ENCODE measurements at regions not wholly inside any gene's neighbourhood (a gene's known extent, or its start where the extent isn't known, plus 50 kb on each side); places are given as distances from the start of the nearest gene placed in this dataset.
"Not testable (repeated sequence)": the region's sequence is repeated elsewhere in the genome, so short reads cannot be mapped to it uniquely, and the experiment has no call there.

DNA sequence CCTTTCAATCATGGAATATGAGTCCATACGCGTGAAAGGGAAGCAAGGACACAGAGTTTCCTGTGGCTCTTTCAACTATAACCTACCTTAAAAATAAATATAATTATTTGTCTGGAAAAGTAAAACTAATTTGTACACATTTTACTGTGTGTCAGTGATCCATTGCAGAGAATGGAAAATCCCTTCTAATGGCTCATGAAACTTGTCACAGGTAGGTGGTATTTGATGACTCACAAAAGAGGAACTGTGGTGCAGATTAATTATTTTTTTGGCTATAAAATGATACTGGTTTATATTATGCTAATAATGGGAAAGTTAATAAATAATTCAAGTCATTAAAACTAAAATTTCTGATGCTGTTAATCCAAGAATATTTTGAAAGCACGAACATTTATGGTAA, 792.2 kb downstream of the METTL15 start:
- no peak for DNase-seq (ENCODE audit: low read depth in 2 of 2)

DNA sequence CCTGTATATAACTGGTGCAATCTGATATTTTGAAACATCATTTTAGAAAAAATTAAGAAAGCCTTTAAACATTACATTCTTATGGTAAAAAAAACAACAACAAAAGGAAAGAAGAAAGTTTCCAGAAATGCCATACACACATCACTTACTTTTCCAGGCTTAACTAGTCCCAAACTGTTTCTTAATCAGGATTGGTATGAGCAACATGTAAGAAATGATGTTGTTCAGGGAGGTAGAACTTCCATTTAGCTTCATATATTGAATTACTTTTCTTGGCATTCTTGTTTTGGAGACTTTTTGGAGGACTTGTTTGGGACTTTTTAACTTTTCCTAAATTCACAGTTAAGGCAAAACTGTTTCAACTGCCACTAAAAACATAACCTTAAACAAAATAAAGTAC, 791.5 kb downstream of the METTL15 start:
- no peak for DNase-seq (ENCODE audit: low read depth in 2 of 2)

DNA sequence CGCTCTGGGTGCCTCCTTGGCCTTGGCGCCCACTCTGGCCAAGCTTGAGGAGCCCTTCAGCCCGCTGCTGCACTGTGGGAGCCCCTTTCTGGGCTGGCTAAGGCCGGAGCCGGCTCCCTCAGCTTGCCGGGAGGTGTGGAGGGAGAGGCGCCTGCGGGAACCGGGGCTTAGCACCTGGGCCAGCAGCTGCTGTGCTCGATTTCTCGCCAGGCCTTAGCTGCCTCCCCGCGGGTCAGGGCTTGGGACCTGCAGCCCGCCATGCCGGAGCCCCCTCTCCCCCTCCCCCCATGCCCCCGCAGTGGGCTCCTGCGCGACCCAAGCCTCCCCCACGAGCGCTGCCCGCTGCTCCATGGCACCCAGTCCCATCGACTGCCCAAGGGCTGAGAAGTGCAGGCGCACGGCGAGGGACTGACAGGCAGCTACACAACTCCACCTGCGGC, 782.4 kb downstream of the METTL15 start:
- not testable (repeated sequence) for DNase-seq (ENCODE audit: low read depth in 2 of 2)

DNA sequence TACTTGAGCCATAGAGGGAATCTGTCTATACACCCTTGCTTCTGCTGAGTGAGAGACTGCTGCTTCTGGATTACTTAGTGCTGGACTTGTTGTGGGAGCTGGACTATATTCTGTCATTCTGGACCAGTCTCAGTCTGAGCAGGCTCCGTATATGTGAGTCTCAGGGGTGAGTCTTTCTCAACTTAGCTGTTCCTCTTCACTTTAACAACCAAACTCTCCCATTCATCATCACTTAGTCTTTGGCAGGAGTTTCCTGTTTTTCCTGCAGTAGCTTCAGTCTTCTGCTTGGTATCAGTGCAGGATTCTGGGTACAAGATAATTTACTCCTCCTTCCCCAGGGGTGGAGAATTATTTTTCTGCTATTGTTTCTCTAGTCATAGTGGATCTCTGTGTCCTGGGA, 779.5 kb downstream of the METTL15 start:
- no peak for DNase-seq (ENCODE audit: low read depth in 2 of 2)

DNA sequence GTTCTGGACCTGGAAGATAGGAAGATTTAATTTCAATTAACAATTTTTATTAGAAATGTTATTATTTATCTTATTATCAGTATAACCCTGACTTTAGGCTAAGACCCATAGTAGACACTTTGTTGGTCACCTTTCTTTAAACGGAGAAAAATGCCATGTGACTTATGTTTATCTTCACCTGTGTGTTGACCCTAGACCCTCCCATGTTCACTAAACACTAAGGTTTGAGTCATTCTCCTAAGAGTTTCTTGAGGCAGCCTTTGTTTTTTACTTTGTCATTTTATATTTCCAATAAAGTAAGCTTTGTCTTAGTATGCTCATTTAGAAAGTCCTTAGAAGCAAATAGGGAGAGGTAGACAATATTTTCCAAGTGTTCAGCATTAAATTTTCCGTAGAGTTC, 771.7 kb downstream of the METTL15 start:
- no peak for DNase-seq (ENCODE audit: low read depth in 2 of 2)

DNA sequence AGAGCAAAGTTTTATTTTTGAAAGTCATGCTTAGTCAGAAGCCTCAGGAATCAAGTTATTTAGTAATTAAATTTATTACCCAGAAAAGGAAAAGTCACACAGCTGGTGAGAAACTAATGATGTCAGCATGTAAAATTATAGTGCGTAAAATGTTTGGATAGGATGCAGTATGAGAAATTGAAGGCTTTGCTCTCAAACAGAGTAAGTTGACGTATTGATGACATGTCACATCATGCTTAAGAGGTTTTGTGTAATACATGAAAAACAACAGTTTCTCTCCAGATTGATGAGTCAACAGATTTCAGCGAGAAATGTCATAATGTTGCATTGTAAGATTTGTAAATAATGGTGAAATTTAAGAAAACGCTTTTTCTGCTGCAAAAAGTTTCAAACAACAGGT, 769.8 kb downstream of the METTL15 start:
- DNase-seq (ENCODE audit: low read depth in 2 of 2): no peak

DNA sequence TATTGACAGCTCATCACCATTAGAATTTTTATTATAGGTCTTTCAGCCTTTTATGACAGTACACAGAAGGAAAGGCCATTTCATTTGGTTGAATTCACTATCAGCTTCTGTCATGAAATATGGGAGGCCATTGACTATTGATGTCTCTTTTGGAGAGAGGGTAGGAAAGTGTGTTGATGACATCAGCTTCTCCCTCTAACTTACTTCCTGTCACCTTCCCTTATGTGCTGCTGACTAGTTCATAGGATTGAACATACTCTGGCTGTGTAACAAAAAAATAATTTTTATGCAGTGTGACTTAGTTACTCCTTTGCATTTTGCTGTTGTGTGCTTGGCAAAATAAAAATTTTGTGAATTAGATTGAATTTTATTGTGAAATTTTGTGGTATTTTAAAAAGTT, 769.2 kb downstream of the METTL15 start:
- DNase-seq (ENCODE audit: low read depth in 2 of 2): no peak

DNA sequence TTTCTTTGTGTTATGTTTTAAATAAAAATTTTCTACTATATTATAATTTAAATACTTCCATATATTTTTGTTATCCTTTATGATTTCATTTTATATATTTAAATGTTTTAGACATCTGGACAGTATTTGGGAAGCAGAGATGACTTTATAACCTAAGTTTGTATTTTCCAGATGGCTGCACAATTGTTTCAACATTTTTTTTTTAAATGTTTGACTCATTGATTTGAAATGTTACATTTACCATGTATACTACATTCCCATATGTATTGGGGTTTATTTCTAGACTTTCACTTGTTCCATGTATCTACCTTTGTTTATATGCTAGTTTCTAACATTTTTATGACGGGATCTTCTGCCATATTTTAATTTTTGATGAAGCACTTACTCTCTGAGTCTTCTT, 766.5 kb downstream of the METTL15 start:
- no peak for DNase-seq (ENCODE audit: low read depth in 2 of 2)

DNA sequence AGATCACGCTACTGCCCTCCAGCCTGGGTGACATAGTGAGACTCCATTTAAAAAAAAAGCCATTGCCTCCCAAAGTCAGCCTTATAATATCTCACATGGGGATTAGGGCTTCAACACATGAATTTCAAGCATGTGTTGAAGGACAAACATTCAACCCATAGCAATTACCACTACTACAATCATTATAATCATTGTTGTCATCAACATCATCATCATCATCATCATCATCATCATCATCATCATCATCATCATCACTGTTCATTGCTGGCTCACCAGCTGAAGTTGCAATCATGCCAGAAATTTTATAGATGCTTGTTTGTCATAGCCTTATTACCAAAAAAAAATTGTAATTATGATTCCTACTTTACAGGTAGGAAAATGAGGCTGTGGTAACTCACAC, 762.9 kb downstream of the METTL15 start:
- DNase-seq (ENCODE audit: low read depth in 2 of 2): no peak

DNA sequence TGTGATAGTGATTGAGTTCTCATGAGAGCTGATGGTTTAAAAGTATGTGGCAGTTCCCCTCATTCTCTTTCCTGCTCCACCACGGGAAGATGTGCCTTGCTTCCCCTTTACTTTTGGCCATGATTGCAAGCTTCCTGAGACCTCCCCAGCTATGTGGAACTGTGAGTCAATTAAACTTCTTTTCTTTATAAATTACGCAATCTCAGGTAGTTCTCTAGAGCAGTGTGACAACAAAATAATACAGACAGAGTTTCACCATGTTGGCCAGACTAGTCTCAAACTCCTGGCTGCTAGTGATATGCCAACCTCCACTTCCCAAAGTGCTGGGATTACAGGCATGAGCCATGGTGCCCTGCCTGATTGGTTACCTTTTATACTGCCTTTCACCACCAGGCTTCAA, 755.2 kb downstream of the METTL15 start:
- DNase-seq (ENCODE audit: low read depth in 2 of 2): no peak

DNA sequence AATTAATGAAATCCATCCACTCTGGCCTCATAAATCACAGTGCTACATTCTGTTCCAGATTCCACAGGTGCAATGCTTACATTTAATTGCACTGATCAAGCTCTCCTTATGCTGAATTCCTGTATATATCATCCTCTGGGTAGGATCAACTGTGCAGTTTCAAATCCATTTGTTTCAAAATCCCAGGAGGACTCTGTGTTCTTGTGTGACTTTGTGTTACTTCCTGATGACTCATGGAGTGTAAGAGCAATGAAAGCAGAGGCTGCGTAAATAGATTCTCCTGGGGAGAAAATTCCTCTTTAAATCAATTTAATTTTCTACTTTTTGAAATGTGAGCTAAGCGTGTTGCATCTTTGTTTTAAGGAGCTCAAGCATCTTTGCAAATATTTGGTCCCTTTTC, 752.7 kb downstream of the METTL15 start:
- no peak for DNase-seq (ENCODE audit: low read depth in 2 of 2)

DNA sequence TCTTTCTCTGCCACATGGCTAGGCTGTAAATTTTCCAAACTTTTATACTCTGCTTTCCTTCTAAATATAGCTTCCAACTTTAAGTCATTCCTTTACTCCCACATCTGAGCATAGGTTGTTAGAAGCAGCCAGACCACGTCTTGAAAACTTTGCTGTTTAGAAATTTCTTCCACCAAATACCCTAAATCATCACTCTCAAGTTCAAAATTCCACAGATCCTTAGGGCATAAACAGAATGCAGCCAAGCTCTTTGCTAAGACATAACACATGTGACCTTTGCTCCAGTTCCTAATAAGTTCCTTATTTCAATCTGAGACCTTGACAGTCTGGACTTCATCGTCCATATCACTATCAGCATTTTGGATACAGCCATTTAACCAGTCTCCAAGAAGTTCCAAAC, 749.9 kb downstream of the METTL15 start:
- no peak for DNase-seq (ENCODE audit: low read depth in 2 of 2)

DNA sequence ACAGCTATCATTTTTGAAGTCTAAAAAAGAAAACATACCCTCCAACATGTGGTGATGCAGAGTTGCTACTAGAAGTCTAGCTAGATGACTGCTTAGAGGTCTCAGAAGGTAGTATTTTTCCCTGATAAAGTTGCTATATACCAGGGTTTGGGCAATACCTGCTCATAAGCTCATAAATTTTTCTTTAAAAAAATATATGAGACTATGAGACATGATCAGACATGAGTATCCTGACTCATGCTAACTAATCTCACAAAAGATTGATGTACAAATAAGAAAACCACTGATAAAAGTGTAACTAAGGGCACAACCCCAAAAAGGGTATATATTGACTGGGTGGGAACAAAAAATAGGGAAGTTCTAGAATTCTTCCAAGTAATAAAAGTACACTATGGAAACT, 740.9 kb downstream of the METTL15 start:
- DNase-seq (ENCODE audit: low read depth in 2 of 2): no peak

DNA sequence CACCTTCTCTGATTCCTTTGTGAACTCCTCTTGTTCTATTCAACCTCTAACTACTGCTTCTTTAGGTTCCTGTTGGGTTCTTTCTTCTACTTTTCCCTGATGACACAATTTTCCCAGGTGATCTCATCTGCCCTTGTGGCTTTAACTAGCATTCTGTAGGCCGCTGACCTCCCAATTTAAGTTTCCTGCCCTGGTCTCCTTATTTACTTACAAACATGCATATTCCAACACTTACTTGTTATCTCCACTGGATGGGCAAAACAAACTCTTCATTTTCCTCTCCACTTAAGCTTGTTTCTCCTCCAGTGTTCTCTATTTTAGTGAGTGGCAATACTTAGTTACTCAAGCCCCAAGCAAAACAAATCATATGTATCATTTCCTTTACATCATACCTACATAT, 734.5 kb downstream of the METTL15 start:
- DNase-seq (ENCODE audit: low read depth in 2 of 2): no peak

DNA sequence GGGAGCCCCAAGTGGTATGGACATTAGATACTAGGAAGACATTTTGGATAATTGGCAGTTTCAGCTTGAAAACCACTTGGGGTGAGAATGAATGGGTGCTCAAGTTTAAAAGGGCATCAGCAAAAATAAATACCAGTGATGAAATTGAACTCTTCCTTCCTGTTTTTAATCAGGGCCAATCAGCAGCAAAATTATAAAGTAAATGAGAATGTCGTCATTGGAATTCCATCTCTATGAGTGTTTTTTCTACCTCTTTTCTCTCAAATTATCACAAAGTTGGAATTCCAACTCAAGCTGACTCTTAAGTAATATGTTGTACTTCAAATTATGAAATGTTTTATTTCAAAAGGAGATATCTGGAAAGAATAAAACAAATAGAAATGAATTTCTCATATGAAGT, 730.6 kb downstream of the METTL15 start:
- DNase-seq (ENCODE audit: low read depth in 2 of 2): no peak

DNA sequence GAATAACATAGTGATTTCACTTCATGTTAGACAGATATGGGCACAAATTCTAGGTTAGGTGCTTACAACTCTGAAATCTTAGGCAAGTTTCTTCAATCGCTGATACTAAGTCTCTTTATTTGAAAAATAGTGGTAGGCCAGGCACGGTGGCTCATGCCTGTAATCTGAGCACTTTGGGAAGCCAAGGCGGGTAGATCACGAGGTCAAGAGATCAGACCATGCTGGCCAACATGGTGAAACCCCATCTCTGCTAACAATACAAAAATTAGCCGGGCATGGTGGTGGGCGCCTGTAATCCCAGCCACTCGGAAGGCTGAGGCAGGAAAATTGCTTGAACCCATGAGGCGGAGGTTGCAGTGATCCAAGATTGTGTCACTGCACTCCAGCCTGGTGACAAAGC, 729.4 kb downstream of the METTL15 start:
- DNase-seq (ENCODE audit: low read depth in 2 of 2): no peak

DNA sequence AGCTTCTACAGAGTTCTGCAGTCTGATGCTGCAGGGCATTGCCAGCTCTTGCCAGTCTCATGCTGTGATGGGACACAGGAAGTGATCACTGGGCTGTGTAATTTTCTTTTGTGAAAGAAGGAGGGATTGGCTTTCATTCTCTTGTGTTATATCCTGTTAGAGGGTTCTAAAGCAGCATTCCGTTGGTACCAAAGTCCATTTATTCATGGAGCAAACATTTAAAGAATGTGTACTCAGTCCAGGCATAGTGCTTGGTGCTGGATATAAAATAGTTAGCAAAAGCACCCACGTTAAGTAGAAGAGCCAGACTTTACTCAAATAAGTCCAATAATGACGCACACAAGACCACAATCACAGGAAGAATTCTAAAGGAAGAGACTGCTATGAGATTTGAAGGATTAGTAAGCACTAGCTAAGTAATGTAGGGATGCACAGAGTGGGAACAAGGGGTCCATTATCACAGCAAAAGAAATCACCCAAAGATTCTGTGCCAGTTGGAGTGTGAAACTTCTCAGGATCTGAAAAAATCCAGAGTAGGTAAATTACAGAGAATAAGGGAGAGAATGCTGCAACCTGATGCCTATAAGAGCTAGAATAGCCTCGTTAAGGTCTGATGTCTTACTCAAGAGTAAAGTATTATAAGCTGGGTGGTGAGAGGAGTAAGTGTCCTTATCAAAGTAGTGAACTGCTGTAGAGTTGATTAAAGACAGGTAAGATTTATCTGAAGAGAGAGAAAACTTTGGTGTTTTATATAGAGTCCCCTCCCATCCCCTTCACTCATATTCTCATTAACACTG, 728.3 kb downstream of the METTL15 start:
- DNase-seq (ENCODE audit: low read depth in 2 of 2): no peak

DNA sequence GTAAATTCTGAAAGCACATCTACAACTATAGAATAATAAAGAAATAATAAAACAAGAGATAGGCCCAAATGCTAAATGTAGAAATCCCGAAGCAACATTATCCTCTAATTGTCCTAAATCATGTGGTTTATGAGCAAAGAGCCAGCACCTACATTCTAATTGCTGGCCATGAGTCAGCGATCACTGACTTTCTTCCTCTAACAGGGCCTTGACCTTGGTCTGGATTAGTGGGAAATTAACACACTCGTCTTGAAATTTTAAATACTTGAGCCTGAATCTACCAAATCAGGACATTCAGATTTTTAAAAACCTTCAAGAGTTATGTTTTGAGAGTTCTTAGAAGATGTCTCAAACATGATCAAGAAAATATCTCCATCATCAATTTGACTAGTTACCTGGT, 727.6 kb downstream of the METTL15 start:
- DNase-seq (ENCODE audit: low read depth in 2 of 2): no peak

DNA sequence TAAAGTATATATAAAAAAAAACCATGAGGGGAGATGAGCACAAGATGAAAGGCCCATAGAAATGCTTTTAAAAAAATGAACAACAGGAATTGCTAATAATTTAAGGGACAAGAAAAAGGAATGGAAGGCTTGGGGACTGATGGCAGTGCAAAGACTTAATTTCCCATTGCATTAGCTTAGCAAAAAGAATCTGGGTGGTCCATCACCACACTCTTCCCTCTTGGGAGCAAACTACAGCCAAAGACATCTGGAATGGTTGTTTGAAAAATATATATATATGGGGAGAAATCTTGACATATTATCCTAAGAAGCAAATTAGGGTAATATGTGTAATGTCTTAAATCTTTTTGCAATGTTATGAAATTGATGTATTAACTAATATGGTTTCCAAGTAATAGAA, 727.1 kb downstream of the METTL15 start:
- DNase-seq (ENCODE audit: low read depth in 2 of 2): no peak

DNA sequence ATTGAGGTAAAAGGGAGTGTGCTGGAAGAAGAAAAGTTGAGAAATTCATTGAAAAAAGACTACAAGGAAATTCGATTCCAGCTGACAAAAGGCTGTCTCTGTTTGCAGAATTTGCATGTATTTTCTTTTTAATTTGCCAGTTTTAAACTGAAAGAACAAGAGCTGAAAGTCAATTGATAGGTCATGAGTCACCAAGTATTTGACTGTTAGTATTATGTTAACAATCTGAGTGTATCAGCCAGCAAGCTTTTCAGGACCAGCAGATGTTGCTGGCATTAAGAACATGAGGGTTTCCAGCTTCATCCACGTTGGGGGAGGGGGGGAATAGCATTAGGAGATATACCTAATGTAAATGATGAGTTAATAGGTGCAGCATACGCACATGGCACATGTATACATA, 726.7 kb downstream of the METTL15 start:
- DNase-seq (ENCODE audit: low read depth in 2 of 2): no peak

DNA sequence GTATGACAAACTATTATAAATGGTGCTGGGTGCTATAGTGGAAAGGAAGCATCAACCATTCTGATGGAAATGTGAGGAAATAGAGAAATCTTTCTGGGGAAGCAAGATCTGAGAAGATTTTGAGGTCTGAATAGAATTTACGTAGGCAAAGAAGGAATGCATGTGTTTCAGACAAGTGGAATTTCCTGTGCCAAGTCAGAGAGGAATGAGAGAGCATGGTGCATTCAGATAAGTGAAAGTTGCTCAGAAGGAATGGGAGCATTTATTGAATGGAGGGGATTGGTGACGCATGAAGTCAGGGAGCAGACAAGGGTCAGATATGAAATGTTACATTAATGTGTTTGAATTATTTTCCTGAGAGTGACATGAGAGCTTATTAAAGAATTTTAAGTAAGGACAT, 725.5 kb downstream of the METTL15 start:
- no peak for DNase-seq (ENCODE audit: low read depth in 2 of 2)

DNA sequence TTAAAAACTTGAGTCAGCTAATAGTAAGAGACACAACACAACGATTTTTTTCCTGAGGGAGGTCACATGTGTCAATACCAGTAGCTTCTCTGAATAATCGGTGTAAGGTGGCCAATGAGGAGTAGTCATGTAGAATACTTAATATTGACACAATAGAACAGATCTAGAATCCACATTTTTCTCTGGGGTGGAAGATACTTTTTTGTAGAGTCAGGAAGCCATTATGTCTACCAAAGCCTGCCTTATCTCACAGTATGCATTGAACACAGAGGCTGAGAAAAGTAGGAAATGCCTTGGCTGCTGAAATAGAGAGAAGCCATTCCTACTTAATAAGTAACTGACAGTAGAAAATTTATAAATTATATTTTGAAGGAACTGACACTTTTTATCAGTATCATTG, 725.0 kb downstream of the METTL15 start:
- no peak for DNase-seq (ENCODE audit: low read depth in 2 of 2)

DNA sequence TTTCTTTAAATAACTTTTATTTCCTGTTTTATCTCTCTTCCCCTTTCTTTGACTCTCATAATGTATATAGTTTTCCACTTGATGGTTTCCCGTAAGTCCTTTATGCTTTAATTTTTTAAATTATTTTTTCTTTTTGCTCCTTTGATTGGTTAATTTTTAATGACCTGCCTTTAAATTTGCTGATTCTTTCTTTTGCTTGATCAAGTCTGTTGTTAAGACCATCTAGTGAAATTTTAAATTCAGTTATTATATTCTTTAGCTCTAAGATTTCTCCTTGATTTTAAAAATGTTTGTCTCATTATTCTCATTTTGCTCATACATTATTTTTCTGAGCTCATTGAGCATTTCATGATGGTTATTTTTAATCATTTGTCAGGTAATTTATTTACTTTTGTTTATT, 718.6 kb downstream of the METTL15 start:
- no peak for DNase-seq (ENCODE audit: low read depth in 2 of 2)

DNA sequence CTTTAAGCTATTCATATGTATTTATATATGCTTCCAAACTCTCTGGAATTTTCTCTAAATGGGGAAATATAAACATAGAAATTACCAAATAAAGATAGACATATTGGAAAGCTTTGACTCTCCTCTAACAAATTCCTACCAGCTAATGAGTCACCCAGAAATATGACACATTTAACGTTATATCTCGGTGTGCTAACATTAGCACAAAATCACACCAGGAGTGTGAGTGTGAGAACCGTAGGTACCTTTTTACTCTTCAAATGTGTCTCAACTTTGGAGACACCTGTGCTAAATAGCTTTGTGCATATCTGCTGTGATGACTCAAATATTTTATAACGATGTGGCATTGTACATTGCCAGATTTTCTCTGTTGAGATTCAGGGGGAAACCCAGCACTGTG, 714.4 kb downstream of the METTL15 start:
- DNase-seq (ENCODE audit: low read depth in 2 of 2): no peak

All from stimulated activated CD8-positive, alpha-beta memory T cell treated with anti-CD3 and anti-CD28 coated beads, Interleukin-2, amount 100 ng/mL, for 48 hours (primary cell).